A204.1 (cell line): ENCODE measurements at regions not wholly inside any gene's neighbourhood (a gene's known extent, or its start where the extent isn't known, plus 50 kb on each side); places are given as distances from the start of the nearest gene placed in this dataset.

Experiments used
- FAIRE-seq: peaks from 2 replicates; lab custom pipeline; 2012; peaks lifted over from hg19 to GRCh38; lab: Jason Lieb, UNC

GRCh38 chr3:80472459-80472858, 704.7 kb upstream of the ROBO1 start:
- no peak for FAIRE-seq

DNA sequence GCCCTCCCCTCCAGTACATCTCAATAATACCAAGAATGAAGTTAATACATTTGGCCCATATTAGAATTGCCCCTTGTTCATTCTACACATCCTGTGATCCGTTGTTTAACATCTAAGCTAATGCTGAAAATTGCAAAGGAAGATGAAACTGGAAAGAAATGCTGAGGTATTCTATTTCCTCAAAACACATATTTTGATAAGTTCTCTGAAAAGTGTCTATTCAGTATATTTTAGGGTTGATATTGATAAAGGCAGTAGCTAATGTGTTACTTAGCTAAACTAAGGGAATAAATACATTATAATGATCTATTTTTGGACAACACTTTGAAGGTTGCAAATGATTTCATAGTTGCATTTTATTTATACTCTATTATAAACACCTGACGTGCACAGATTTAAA, 702.6 kb upstream of the ROBO1 start:
- no peak for FAIRE-seq

DNA sequence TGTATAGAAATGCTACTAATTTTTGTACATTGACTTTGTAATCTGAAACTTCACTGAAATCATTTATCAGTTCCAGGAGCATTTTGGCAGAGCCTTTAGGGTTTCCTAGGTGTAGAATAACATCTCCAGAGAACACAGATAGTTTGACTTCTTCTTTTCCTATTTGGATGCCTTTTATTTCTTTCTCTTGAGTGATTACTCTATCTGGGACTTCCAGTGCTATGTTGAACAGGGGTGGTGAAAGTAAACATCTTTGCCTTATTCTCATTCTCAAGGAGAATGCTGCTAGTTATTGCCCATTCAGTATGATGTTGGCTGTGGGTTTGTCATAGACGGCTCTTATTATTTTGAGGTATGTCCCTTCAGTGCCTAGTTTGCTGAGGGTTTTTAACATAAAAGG, 697.9 kb upstream of the ROBO1 start:
- no peak for FAIRE-seq

GRCh38 chr3:80451393-80451792, 683.6 kb upstream of the ROBO1 start:
- no peak for FAIRE-seq

DNA sequence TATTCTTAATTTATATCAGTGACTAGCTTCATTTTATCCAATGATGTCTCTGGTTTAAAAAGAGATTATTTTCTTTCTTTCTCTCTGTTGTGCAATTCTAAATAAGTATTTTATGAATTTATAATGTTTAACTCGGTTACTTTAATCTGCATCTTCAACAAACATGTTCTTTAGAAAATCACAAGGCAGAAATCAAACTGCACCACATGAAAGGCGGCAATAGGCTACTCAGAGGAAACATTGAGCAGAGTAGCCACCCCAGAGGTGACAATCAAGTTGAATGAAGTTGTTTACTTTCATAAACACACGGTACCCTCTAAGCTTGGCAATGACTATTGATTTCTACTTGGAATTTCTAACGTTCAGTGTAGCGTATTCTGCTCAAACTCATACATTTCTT, 677.8 kb upstream of the ROBO1 start:
- no peak for FAIRE-seq

DNA sequence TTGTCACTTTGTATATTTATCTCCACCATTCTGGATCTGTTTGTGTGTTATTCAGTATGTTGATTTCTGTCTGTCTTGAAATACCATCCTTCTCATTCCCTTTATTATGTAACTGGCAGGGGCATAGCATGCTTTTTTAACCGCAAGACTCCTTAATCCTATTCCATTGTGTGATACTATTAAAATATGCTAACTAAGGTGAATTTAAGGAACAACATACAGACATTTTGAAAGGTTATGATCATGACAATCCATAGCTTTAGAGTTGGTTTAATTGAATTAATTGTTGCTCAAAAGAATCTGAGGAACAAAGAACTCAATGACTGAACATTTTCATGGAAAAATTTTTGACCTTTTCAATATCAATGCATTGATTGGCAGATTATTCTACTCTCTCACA, 677.3 kb upstream of the ROBO1 start:
- no peak for FAIRE-seq

DNA sequence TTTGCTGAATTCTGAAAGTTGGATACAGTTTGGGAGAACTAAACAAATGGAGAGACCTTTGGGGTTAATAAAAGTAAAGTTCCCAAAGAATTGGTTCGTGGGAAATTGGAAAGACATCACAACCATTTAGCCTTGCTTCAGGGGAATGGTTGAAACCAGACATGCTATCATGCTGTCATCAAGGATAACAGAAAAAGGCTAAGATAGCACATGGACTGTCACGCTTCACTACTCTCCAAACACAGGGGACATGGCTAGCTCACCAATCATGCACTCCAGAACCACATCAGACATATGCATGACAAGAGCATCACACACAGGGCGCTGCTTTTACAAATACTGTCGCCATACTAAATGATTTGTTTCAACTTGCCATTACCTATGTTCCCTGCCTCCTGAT, 671.7 kb upstream of the ROBO1 start:
- FAIRE-seq, result no peak

GRCh38 chr3:80434366-80434765, 666.6 kb upstream of the ROBO1 start:
- FAIRE-seq, result no peak

- FAIRE-seq, result no peak
Measured at GRCh38 chr3:80424951-80425350, 657.2 kb upstream of the ROBO1 start.

DNA sequence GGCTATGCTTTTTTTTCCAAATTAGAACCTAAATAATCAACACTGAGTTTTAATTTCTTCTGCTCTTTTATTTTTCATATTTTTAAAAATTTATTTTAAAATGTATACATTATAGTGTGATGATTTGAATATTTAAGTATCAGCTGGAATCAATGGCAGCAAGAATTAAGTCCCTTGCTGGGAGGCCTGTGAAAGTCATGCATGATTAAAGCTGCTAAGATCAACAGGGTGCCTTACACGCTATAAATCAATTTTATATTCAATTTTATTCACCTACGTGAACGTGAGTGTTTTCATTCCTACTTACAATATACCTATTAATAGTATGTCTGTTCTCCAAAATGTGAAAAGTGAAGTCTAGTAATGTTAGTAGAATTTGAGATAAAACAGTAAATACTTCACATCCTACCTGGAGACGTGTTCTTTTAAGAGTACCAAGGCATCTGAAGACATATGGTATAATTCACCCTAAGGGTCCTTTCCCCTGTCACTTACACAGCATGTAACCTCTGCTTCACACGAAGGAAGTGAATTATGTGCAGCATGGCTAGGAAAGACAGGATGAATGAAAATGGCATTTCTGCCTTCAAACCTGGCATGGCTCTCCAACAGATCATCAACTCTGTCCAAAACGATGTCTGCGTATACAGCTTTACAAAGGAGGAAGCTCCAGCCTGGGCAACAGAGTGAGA, 640.4 kb upstream of the ROBO1 start:
- FAIRE-seq, result no peak

GRCh38 chr3:80405618-80406017, 637.8 kb upstream of the ROBO1 start:
- no peak for FAIRE-seq

- no peak for FAIRE-seq
Measured at GRCh38 chr3:80395023-80395422, 627.2 kb upstream of the ROBO1 start.

GRCh38 chr3:80391573-80391972, 623.8 kb upstream of the ROBO1 start:
- no peak for FAIRE-seq

DNA sequence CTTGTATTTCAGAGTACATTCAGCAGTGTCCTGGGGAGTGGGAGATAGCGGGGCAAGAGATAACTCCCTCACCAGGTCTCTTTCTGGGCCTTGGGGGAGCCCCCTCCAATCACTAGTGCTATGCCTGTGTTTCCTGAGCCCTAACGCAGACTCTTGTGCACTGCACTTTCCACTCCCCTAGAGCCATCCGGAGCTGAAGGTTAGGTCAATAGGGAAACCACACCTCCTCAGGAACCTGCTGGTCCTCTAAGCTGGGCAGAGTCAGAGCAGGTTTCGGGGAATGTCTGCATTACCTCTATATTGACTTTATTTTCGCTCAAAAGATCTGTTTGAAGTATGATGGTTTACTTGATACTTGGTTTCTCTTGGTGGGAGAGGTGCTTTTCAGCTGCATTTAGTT, 617.0 kb upstream of the ROBO1 start:
- FAIRE-seq, result no peak

GRCh38 chr3:80374423-80374822, 606.6 kb upstream of the ROBO1 start:
- peak; percentile 98 for FAIRE-seq

DNA sequence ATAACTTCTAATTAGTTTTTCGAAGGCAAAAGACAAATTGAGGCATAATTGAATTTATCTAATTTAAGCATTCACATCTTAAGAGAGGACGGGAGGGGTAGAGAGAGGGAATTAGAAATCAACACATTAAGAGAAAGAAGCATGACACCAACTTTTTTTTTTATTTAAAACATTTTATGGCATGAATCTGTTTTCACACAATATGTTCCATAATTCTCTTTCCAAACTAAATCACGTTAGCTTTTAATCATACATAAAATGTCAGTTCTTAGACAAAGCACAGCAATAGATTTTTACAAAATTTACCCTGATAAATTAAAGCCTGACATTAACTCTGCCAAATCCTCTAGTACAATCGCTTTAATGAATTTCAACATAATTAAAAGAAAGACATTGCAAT, 600.8 kb upstream of the ROBO1 start:
- no peak for FAIRE-seq

- no peak for FAIRE-seq
Measured at GRCh38 chr3:80366808-80367548, 599.2 kb upstream of the ROBO1 start.

GRCh38 chr3:80357761-80358160, 590.0 kb upstream of the ROBO1 start:
- no peak for FAIRE-seq

- no peak for FAIRE-seq
Measured at GRCh38 chr3:80355144-80355543, 587.3 kb upstream of the ROBO1 start.

DNA sequence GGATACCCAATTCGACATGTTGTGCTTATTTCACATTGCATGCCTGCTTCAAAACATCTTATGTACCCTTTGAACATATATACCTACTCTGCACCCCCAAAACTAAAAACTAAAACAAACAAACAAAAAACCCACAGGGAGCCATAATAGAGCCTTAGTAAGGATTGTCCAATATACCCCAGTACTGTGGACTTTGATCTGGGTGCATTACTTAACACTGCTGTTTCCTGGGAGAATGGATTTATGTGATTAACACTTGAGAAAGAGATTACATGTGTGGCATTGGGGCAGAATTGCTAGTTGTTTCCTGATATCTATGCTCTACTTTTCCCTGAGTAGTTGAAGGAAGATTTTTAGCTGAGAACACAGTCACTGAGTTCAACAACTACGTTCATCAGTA, 583.4 kb upstream of the ROBO1 start:
- no peak for FAIRE-seq

DNA sequence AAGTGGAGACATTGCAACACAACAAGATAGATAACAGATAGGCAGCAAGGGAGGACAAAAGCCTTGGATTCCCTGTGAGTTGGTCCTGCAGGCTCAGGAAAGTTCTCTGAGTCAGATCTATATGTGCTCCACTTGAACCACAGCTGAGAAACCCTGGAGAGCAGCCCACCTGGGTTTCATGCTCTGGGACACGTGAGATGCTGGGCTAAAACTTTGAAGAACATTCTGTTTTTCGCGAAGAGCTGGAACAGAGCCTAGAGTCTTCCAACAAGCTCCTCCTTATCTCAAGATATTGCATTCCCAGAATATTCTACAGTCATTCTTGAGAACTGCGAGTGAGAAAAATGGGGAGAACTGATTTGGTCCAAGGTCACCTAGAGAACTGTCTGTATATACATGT, 583.0 kb upstream of the ROBO1 start:
- FAIRE-seq, result no peak

DNA sequence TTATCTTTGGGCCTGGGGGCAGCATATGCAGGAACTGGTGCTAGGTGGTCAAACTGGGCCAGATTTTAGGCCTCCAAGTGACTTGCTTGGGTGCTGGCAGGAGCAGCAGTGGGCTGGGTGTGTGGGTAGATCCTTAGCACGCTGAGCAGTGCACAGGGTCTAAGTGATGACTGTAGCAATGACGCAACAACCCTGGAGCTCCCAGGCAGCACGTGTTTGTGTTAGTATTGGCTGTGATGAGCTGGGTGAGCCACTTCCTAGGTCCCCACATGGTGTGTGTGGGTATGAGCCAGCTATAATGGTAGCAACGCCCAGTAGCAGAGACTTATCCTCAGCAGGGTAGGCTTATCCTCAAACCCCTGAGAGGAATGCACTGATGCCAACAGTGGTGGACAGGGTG, 570.6 kb upstream of the ROBO1 start:
- no peak for FAIRE-seq

DNA sequence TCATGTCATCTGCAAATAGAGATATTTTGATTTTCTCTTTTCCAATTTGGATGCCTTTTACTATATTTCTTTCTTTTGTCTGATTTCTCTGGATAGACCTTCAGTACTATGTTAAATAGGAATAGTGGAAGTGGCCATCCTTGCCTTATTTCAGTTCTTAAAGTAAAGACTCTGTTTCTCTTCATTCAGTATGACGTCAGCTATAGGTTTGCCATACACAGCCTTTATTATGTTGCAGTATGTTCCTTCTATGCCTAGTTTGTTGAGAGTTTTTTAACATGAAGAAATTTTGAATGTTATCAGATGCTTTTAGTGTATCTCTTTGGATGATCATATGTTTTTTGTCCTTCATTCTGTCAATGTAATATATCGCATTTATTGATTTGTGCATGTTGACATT, 566.7 kb upstream of the ROBO1 start:
- no peak for FAIRE-seq

DNA sequence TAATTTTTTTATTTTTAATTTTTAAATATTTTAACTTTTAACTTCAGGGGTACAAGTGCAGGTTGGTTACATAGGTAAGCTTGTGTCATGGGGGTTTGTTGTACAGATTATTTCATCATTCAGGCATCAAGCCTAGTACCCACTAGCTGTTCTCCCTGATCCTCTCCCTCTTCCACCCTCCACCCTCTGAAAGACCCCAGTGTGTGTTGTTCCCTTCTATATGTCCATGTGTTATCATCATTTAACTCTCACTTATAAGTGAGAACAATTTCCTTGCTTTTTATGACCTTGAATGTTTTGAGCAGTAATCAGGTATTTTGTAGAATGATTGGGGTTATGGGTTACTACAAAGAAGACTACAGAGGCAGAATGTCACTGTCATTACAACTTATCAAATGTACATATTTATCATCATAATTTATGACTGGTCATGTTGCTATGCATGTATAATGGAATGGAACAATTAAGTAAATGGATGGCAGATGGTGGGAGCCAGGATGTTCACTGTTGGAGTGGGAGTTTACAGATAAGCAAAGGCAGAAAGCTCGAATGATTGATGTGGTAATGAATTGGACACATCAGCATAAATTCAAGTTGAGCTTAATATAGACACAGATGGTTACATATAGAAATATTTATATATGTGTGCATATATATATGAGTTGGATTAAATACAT, 563.8 kb upstream of the ROBO1 start:
- FAIRE-seq, result no peak
